ENCODE measurements at regions not wholly inside any gene's neighbourhood (a gene's known extent, or its start where the extent isn't known, plus 50 kb on each side); places are given as distances from the start of the nearest gene placed in this dataset.

DNA sequence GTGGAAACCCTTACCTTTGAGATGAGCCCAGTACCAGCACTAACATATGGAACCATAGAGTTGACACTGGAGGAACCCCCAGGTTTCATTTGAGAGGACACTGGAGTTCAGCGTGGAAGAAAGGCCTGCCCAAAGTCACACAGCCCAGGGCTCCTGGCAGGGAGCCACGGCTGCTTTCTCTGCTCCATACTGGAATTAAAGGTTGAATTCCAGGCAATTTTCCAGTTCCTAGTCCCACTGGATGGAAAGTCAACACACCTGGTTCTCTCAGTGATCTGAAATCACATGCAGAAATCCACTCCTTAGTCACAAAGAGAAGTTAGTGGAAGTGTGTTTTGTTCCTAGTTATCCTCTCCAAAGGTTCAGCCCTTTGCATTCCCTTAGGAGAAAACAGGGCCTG is 336.1 kb upstream of the SKOR2 start:
- ChIA-PET CTCF (no interaction called here), POLR2A (ENCODE audit: low non-redundant PET) (no interaction called here)
- TF ChIP-seq, protein P1, sequence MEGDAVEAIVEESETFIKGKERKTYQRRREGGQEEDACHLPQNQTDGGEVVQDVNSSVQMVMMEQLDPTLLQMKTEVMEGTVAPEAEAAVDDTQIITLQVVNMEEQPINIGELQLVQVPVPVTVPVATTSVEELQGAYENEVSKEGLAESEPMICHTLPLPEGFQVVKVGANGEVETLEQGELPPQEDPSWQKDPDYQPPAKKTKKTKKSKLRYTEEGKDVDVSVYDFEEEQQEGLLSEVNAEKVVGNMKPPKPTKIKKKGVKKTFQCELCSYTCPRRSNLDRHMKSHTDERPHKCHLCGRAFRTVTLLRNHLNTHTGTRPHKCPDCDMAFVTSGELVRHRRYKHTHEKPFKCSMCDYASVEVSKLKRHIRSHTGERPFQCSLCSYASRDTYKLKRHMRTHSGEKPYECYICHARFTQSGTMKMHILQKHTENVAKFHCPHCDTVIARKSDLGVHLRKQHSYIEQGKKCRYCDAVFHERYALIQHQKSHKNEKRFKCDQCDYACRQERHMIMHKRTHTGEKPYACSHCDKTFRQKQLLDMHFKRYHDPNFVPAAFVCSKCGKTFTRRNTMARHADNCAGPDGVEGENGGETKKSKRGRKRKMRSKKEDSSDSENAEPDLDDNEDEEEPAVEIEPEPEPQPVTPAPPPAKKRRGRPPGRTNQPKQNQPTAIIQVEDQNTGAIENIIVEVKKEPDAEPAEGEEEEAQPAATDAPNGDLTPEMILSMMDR (conservative IDR thresholded peaks at IDR 0.05; ENCODE audit: low read depth): no peak
- DNase-seq (ENCODE audit: low spot score): no peak
- no peak overlapping the region for H3K27ac ChIP-seq

DNA sequence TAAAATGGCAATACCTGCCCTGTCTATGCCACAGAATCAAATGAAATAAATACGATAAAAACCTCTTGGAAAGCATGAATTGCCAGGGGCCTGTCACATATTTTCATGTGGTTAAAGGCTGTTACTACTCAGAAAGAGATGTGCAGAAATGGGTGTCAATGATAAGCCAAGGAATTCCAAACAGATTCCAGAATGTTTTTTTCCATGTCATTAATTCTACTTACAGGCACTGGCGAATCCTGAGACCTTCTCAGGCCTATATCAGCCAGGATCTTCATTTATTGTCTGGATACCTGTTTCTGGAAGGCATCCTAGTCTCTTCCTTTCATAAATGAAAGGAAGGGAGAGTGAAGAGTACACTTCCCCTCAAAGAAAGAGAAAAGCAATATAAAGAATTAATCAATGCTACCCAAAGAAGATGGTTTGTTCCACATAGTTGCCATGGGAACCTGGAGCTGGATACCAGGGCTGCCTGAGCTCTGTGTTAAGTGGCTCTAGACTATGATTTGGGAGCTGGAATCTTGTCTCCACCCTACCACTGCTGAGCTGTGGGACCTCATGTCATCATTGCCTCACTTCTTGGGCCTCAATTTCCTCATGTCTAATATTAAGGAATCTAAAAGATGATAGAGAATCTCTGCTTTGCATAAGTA is 335.1 kb upstream of the SKOR2 start:
- TF ChIP-seq, protein P1 (conservative IDR thresholded peaks at IDR 0.05; ENCODE audit: low read depth): no peak
- ChIA-PET CTCF (interaction anchor here (0.6 kb wide), 1 partner anchor 143 kb away, joined by 3 read pairs; no protein-coding TSS in a partner anchor), POLR2A (ENCODE audit: low non-redundant PET) (no interaction called here)
- DNase-seq (ENCODE audit: low spot score): no peak
- no peak overlapping the region for H3K27ac ChIP-seq

DNA sequence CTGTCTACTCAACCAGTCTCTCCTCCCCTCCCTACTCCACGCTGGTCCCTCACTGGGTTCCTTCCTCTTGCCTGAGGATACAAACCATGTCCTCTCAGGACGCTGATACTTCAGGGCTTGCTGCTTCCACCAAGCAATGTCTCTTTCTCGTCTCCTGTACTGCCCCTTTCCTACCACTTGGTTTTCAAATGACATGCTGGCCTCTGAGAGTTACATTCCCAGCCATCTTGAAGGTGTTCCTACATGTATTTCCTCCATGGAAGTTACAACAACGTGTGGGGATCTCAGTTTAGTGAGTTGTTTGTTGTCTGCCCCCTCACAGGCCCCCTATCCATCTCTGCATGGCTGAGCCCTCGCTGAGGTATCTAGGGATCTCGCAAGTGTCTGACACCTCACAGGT is 334.5 kb upstream of the SKOR2 start:
- no peak for DNase-seq (ENCODE audit: low spot score)
- H3K27ac ChIP-seq: no peak overlapping the region
- ChIA-PET CTCF (no interaction called here), POLR2A (ENCODE audit: low non-redundant PET) (no interaction called here)
- TF ChIP-seq, protein P1 (conservative IDR thresholded peaks at IDR 0.05; ENCODE audit: low read depth): no peak

DNA sequence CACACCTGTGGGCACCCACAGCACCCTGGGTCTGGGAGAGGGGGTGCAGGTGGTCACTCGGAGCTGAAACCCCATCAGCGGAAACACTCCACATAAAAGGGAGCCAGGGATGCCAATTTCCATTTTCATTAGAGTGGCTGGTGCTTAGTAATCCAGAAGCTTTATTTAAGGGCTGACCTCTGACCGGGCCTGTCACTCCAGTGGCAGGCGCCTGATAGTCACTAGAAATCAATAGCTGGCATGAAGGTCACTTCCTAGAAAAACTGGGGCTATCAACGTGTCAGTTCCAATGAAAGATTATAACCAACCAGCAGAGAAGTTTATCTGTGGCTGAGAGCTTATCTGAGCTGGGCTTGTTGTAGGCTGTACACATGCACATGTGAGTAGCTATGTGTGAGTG is 333.7 kb upstream of the SKOR2 start:
- no peak for DNase-seq (ENCODE audit: low spot score)
- POLR2A ChIA-PET (ENCODE audit: low non-redundant PET): no interaction called here
- TF ChIP-seq, protein P1 (conservative IDR thresholded peaks at IDR 0.05; ENCODE audit: low read depth): no peak
- CTCF ChIA-PET: no interaction called here
- H3K27ac ChIP-seq: no peak overlapping the region

DNA sequence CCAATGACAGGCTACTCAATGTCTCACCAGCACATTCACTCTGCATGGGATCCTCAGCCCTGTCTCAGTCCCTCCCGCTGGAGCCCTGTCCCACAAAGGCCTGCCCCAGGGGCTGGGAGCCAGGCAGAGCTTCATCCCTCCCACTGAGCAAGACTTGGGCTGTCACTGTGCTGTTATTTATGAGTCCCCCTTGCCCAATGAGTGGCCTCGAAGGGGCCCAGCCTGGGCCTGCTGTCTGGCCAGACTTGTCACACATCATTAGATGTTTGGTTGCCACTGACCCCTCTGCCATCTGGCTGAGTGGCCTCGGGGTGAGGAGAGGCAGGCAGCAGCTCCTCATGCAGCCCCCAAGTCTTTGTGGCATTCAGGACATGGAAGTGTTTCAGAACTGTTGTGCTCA is 330.6 kb upstream of the SKOR2 start:
- TF ChIP-seq, protein P1 (conservative IDR thresholded peaks at IDR 0.05; ENCODE audit: low read depth): no peak
- POLR2A ChIA-PET (ENCODE audit: low non-redundant PET): no interaction called here
- DNase-seq (ENCODE audit: low spot score): no peak
- no peak overlapping the region for H3K27ac ChIP-seq
- CTCF ChIA-PET: no interaction called here

DNA sequence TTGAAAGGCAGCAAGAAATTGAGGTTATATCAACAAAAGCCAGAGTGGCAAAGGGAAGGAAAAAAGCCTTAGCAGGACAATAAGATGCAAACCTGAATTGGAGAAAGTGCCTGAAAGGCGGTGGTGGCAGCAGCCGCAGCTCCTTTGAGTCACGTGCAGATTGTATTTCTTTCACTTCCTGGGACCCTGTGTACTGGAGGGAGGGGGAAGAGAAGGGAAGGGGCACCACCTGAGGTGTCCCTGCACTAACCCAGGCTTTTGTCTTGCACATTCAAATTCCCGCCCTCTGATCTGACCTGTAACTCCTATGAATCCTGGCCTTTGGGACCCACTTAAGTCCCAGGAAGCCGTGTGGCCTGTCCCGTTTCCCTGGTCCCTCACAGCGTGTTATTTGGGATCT is 326.1 kb upstream of the SKOR2 start:
- ChIA-PET CTCF (interaction anchor here (0.6 kb wide), 1 partner anchor 756 kb away, joined by 5 read pairs; no protein-coding TSS in a partner anchor), POLR2A (ENCODE audit: low non-redundant PET) (no interaction called here)
- TF ChIP-seq, protein P1 (conservative IDR thresholded peaks at IDR 0.05; ENCODE audit: low read depth): no peak
- H3K27ac ChIP-seq: no peak overlapping the region
- DNase-seq (ENCODE audit: low spot score): no peak

Measured in RWPE1 (cell line).